PC-9 (cell line): ENCODE measurements at regions not wholly inside any gene's neighbourhood (a gene's known extent, or its start where the extent isn't known, plus 50 kb on each side); places are given as distances from the start of the nearest gene placed in this dataset.

Experiments used
- BruUV-seq: library from RNA; stranded (reverse); fragments of 400-500 nt; replicated peaks from 2 replicates; lab custom pipeline; 2021; lab: Mats Ljungman, UMichigan
- CTCF ChIA-PET: fragments of 300-600 bp; sonication (Branson Sonifier 250); formaldehyde crosslinking; loops from one replicate; lab custom pipeline; 2022; ENCODE audit warnings: antibody characterized with exemption; lab: Charles Lee
- POLR2A ChIA-PET: fragments of 300-600 bp; sonication (Branson Sonifier 250); formaldehyde crosslinking; loops from one replicate; lab custom pipeline; 2022; ENCODE audit warnings: antibody characterized with exemption; ENCODE audit not compliant: unreplicated experiment; lab: Charles Lee
- DNase-seq, 2 experiments: peaks; one replicate each; pipeline versions ENCODE4 v3.0.0 to v3.0.0-alpha.2; 2015 to 2022; ENCODE audit warnings: mixed read lengths in 1 of 2
- H2AFZ ChIP-seq: fragments of 200-600 bp; sonication (generic); 2 replicates; pipeline ENCODE4 v1.8.1; 2017; ENCODE audit warnings: antibody characterized with exemption
- H3F3A ChIP-seq: fragments of 200-600 bp; sonication (generic); 2 replicates; pipeline ENCODE4 v1.8.1; 2017; ENCODE audit warnings: antibody characterized with exemption, mild to moderate bottlenecking, low read depth; ENCODE audit not compliant: insufficient read depth
- H3K27ac ChIP-seq: fragments of 200-600 bp; sonication (generic); 2 replicates; pipeline ENCODE4 v1.6.1; 2016; ENCODE audit warnings: mixed run types
- H3K27me3 ChIP-seq: fragments of 200-600 bp; sonication (generic); 2 replicates; pipeline ENCODE4 v1.6.1; 2016; ENCODE audit warnings: low read depth, mixed run types; ENCODE audit not compliant: insufficient read depth
- H3K36me3 ChIP-seq: fragments of 200-600 bp; sonication (generic); 2 replicates; pipeline ENCODE4 v1.6.1; 2016; ENCODE audit warnings: low read depth, mixed run types
- H3K4me1 ChIP-seq: fragments of 200-600 bp; sonication (generic); replicated peaks from 2 replicates; pipeline ENCODE4 v1.6.1; 2016; ENCODE audit warnings: mixed run types; ENCODE audit not compliant: insufficient read depth
- H3K4me2 ChIP-seq: fragments of 200-600 bp; sonication (generic); 2 replicates; pipeline ENCODE4 v1.6.1; 2017; ENCODE audit warnings: mixed run types
- H3K4me3 ChIP-seq: fragments of 200-600 bp; sonication (generic); 2 replicates; pipeline ENCODE4 v1.6.1; 2016; ENCODE audit warnings: mixed run types
- H3K79me2 ChIP-seq: fragments of 200-600 bp; sonication (generic); 2 replicates; pipeline ENCODE4 v1.6.1; 2017; ENCODE audit warnings: low read depth, mixed run types
- H3K9me2 ChIP-seq: fragments of 200-600 bp; sonication (generic); 2 replicates; pipeline ENCODE4 v1.8.1; 2017; ENCODE audit warnings: mild to moderate bottlenecking; ENCODE audit not compliant: insufficient read depth
- H3K9me3 ChIP-seq: fragments of 200-600 bp; sonication (generic); 2 replicates; pipeline ENCODE4 v1.8.1; 2016; ENCODE audit warnings: low read depth; ENCODE audit not compliant: insufficient read depth
- H4K20me1 ChIP-seq: fragments of 200-600 bp; sonication (generic); 2 replicates; pipeline ENCODE4 v1.8.1; 2017; ENCODE audit not compliant: insufficient read depth
- CTCF ChIP-seq: fragments of 200-600 bp; sonication (generic); conservative IDR thresholded peaks from 2 replicates; pipeline ENCODE4 v1.6.1; 2017; ENCODE audit warnings: mixed run types, antibody characterized with exemption, mild to moderate bottlenecking, moderate library complexity
- EZH2 ChIP-seq: fragments of 200-600 bp; sonication (generic); IDR thresholded peaks from 2 replicates; pipeline ENCODE4 v1.8.0; 2017; ENCODE audit warnings: antibody characterized with exemption, low read depth
- intact Hi-C: fragments of 100-400 bp; cut with micrococcal nuclease; formaldehyde crosslinking; loops from one replicate; pipeline ENCODE4 v1.10.0; 2022; ENCODE audit not compliant: unreplicated experiment

GRCh38 chr5:93870649-93871048, 129.2 kb upstream of the POU5F2 start:
- no TSS peak for BruUV-seq
- intact Hi-C loops = no loop called here
- no peaks in the 10 kb centered on the region for H4K20me1 ChIP-seq
- ChIA-PET CTCF (no interaction called here), POLR2A (no interaction called here)
- no peaks in the 10 kb centered on the region for H3K9me3 ChIP-seq
- H3K27ac ChIP-seq = no peak overlapping the region
- no peaks in the 10 kb centered on the region for H3K36me3 ChIP-seq
- no peaks in the 10 kb centered on the region for H3K4me1 ChIP-seq
- no peaks in the 10 kb centered on the region for H3F3A ChIP-seq
- DNase-seq = no peak
- no peaks in the 10 kb centered on the region for H3K27me3 ChIP-seq
- H3K4me3 ChIP-seq = no peak overlapping the region
- H3K9me2 ChIP-seq = no peaks in the 10 kb centered on the region
- no peak overlapping the region for H2AFZ ChIP-seq
- no peak for TF ChIP-seq EZH2
- no peaks in the 10 kb centered on the region for H3K79me2 ChIP-seq
- no peak overlapping the region for H3K4me2 ChIP-seq

GRCh38 chr5:93868851-93869250, 127.5 kb upstream of the POU5F2 start:
- Histone ChIP-seq H2AFZ (no peak overlapping the region), H3K79me2 (no peaks in the 10 kb centered on the region), H3K4me2 (no peak overlapping the region), H3K36me3 (no peaks in the 10 kb centered on the region), H3K27me3 (no peaks in the 10 kb centered on the region), H3K9me3 (no peaks in the 10 kb centered on the region), H3K27ac (no peak overlapping the region), H3F3A (no peaks in the 10 kb centered on the region), H3K4me3 (no peak overlapping the region), H3K9me2 (no peaks in the 10 kb centered on the region), H4K20me1 (no peaks in the 10 kb centered on the region), H3K4me1 (no peaks in the 10 kb centered on the region)
- intact Hi-C loops = no loop called here
- ChIA-PET CTCF (no interaction called here), POLR2A (no interaction called here)
- TF ChIP-seq CTCF = no peak
- TF ChIP-seq EZH2 = no peak
- no TSS peak for BruUV-seq
- no peak for DNase-seq

GRCh38 chr5:93850311-93850710, 108.9 kb upstream of the POU5F2 start:
- intact Hi-C loops = no loop called here
- H3K4me1 ChIP-seq = no peaks in the 10 kb centered on the region
- H2AFZ ChIP-seq = no peak overlapping the region
- H3K36me3 ChIP-seq = no peaks in the 10 kb centered on the region
- no peaks in the 10 kb centered on the region for H3K27me3 ChIP-seq
- BruUV-seq = no TSS peak
- CTCF ChIA-PET = no interaction called here
- no peak overlapping the region for H3K4me3 ChIP-seq
- H3F3A ChIP-seq = no peaks in the 10 kb centered on the region
- no peaks in the 10 kb centered on the region for H3K79me2 ChIP-seq
- no peak for DNase-seq
- POLR2A ChIA-PET = interaction anchor here (0.7 kb wide), 1 partner anchor 25 kb away, joined by 3 read pairs; no protein-coding TSS in a partner anchor
- no peaks in the 10 kb centered on the region for H4K20me1 ChIP-seq
- no peaks in the 10 kb centered on the region for H3K9me2 ChIP-seq
- H3K9me3 ChIP-seq = no peaks in the 10 kb centered on the region
- TF ChIP-seq EZH2 = no peak
- no peak for TF ChIP-seq CTCF
- H3K4me2 ChIP-seq = no peak overlapping the region
- H3K27ac ChIP-seq = no peak overlapping the region

- H3K27me3 ChIP-seq = no peaks in the 10 kb centered on the region
- H3F3A ChIP-seq = no peaks in the 10 kb centered on the region
- H3K36me3 ChIP-seq = no peaks in the 10 kb centered on the region
- H3K9me3 ChIP-seq = peaks cover 6% of the 10 kb centered on the region; the same call in 1 of the 2 replicates
- H3K4me3 ChIP-seq = no peak overlapping the region
- no TSS peak for BruUV-seq
- CTCF ChIA-PET = no interaction called here
- TF ChIP-seq CTCF (no peak), EZH2 (no peak)
- intact Hi-C loops = no loop called here
- H4K20me1 ChIP-seq = no peaks in the 10 kb centered on the region
- POLR2A ChIA-PET = no interaction called here
- no peaks in the 10 kb centered on the region for H3K4me1 ChIP-seq
- H3K4me2 ChIP-seq = no peak overlapping the region
- no peaks in the 10 kb centered on the region for H3K79me2 ChIP-seq
- no peak for DNase-seq
- no peaks in the 10 kb centered on the region for H3K9me2 ChIP-seq
- no peak overlapping the region for H3K27ac ChIP-seq
- no peak overlapping the region for H2AFZ ChIP-seq
Measured at GRCh38 chr5:93845376-93845775, 104.0 kb upstream of the POU5F2 start.
